RWPE2 (cell line): ENCODE measurements at regions not wholly inside any gene's neighbourhood (a gene's known extent, or its start where the extent isn't known, plus 50 kb on each side); places are given as distances from the start of the nearest gene placed in this dataset.

ENCODE experiments used
- ATAC-seq: fragments of 200-7000 bp; cut with Tn5 transposase; 3 replicates; pipeline ENCODE4 v1.9.1; 2021; ENCODE audit warnings: low read depth
- DNase-seq: peaks from one replicate; pipeline ENCODE4 v3.0.0-alpha.2; 2020; ENCODE audit warnings: low spot score
- H3K27ac ChIP-seq: fragments of 450-650 bp; 2 replicates; pipeline ENCODE4 v1.5.1; 2017; ENCODE audit warnings: mild to moderate bottlenecking; ENCODE audit not compliant: poor library complexity, severe bottlenecking
- H3K27me3 ChIP-seq: fragments of 250-450 bp; sonication (Bioruptor Pico); 2 replicates; pipeline ENCODE4 v1.5.1; 2021; ENCODE audit warnings: mild to moderate bottlenecking, moderate library complexity; ENCODE audit not compliant: insufficient read depth, poor library complexity, severe bottlenecking
- H3K36me3 ChIP-seq: fragments of 250-450 bp; sonication (Bioruptor Pico); 2 replicates; pipeline ENCODE4 v1.5.1; 2020; ENCODE audit warnings: low read depth, mild to moderate bottlenecking, moderate library complexity
- H3K4me1 ChIP-seq: fragments of 250-450 bp; sonication (Bioruptor Pico); 2 replicates; pipeline ENCODE4 v1.5.1; 2021; ENCODE audit warnings: mild to moderate bottlenecking, moderate library complexity; ENCODE audit not compliant: insufficient read depth, poor library complexity, severe bottlenecking
- H3K4me3 ChIP-seq: fragments of 250-450 bp; sonication (Bioruptor Pico); 2 replicates; pipeline ENCODE4 v1.5.1; 2021; ENCODE audit warnings: mild to moderate bottlenecking, moderate library complexity; ENCODE audit not compliant: severe bottlenecking
- H3K9me3 ChIP-seq: fragments of 250-450 bp; sonication (Bioruptor Pico); 2 replicates; pipeline ENCODE4 v1.5.1; 2021; ENCODE audit warnings: mild to moderate bottlenecking, moderate library complexity; ENCODE audit not compliant: severe bottlenecking
- TF ChIP-seq, protein P1 (sequence below): fragments of 450-650 bp; IDR thresholded peaks from one replicate; pipeline ENCODE4 v1.5.1; 2017; ENCODE audit warnings: mild to moderate bottlenecking, moderate library complexity; ENCODE audit not compliant: poor library complexity, severe bottlenecking

DNA sequence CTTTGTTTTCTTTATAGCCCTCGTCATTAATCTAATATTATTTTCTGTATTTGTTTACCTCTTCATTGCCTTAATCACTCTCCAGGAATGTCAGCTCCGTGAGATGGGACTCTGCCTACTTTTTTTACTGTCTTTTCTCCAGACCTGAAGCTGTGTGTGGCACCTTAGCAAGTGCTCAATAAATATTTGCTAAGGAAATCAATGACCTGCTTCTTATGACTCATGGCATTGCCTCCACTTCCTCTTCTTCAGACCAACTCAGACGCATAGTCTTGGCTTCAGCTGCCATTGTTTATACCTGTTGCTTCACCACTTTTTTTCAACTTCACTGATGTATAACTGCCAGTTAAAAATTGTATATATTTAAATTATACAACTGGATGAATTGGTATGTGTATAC lies 218.5 kb upstream of the CMC1 start:
- no peak; the same call in 2 of the 3 replicates for ATAC-seq
- TF ChIP-seq, protein P1, sequence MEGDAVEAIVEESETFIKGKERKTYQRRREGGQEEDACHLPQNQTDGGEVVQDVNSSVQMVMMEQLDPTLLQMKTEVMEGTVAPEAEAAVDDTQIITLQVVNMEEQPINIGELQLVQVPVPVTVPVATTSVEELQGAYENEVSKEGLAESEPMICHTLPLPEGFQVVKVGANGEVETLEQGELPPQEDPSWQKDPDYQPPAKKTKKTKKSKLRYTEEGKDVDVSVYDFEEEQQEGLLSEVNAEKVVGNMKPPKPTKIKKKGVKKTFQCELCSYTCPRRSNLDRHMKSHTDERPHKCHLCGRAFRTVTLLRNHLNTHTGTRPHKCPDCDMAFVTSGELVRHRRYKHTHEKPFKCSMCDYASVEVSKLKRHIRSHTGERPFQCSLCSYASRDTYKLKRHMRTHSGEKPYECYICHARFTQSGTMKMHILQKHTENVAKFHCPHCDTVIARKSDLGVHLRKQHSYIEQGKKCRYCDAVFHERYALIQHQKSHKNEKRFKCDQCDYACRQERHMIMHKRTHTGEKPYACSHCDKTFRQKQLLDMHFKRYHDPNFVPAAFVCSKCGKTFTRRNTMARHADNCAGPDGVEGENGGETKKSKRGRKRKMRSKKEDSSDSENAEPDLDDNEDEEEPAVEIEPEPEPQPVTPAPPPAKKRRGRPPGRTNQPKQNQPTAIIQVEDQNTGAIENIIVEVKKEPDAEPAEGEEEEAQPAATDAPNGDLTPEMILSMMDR = no peak
- H3K4me3 ChIP-seq = no peak overlapping the region

DNA sequence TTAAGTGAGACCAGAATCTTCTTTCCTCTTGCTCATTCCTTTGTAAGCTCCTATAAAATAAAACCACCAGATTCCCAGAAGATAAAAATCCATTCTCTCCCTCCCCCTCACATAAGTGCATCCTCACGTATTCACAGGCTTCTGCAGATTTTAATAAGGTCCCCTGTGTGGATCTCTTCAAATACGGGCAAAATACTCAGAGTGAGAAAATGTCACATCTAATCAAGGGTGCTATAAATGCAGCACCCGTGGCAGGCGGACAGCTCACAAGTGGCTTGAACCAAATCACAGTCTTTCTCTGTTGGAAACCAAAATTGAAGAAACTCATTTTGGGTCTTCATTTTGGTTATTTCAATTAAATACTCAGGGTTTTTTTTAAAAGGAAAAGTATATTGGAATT lies 212.9 kb upstream of the CMC1 start:
- Histone ChIP-seq H3K4me3 (no peak overlapping the region), H3K27me3 (no peaks in the 10 kb centered on the region), H3K36me3 (no peaks in the 10 kb centered on the region), H3K9me3 (no peaks in the 10 kb centered on the region), H3K4me1 (no peaks in the 10 kb centered on the region), H3K27ac (no peak overlapping the region)
- DNase-seq = no peak
- no peak for ATAC-seq
- TF ChIP-seq, protein P1 = no peak

More for the DNA sequence above, 218.5 kb upstream of the CMC1 start:
- Histone ChIP-seq H3K27me3 (no peaks in the 10 kb centered on the region), H3K4me1 (no peaks in the 10 kb centered on the region), H3K9me3 (no peaks in the 10 kb centered on the region), H3K27ac (no peak overlapping the region), H3K36me3 (no peaks in the 10 kb centered on the region)
- no peak for DNase-seq

DNA sequence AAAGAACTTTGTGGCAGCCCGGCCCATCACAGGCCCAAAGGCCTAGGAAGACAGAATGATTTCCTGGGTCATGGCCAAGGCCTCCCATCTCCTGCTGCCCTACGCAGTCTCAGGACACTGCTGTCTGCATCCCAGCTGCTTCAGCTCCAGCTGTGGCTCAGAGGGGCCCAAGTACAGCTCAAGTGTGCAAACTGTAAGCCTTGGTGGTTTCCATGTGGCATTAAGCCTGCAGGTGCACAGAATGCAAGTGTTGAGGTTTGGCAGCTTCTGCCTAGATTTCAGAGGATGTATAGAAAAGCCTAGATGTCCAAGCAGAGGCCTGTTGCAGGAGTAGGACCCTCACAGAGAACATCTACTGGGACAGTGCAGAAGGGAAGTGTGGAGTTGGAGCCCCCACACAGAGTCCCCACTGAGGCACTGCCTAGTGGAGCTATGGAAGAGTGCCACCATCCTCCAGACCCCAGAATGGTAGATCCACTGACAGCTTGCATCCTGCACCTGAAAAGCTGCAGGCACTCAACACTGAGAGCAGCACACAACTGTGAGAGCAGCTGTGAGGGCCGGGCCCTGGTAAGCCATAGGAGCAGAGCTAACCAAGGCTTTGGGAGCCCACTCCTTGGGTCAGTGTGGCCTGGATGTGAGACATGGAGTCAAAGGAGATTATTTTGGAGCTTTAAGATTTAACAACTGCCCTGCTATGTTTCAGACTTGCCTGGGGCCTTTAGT lies 208.2 kb upstream of the CMC1 start:
- Histone ChIP-seq H3K4me3 (no peak overlapping the region), H3K4me1 (no peaks in the 10 kb centered on the region), H3K9me3 (no peaks in the 10 kb centered on the region), H3K36me3 (no peaks in the 10 kb centered on the region), H3K27me3 (no peaks in the 10 kb centered on the region), H3K27ac (no peak overlapping the region)
- no peak for DNase-seq
- TF ChIP-seq, protein P1 = no peak
- no peak for ATAC-seq

DNA sequence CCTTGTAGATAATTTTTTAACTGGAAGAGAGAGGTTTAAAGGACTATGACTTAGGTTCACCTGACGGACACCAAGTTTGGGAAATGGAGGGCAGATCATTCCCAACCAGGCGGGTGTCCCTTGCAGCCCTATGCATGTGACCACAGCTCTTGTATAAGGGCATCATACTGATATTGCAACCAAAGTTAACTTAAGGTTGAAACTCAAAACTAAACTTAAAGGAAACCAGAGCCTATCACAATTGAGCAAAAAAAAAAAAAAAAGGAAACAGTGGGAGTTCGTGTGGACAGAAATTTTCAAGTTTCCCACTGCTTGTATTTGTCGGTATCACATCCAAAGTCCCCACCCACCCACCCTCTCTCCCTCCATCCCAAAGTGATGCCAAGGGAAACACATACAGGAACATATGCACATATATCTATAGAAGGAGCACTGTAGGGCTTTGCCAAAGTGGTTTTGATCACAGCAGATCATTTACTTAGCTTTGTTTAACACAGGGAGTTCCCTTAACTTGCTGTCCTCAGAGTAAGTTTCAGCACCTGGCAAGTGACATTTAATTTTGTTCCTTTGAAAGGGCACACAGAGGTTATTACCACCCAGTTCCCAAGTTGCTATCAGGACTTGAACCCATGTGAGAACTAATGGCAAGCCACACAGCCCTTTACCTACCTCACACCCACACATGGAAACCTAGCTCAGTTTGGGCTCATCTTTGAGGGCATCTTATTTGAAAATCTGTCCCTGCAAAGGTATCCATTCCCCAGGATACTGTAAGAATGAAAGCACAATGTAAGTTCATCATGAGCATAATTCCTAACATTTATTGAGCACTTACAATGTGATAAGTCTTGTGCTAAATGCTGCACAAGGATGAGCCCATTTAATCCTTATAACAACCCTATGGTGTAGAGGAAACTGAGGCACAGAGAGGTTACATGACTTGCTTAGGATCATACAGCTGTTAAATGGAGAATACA lies 204.5 kb upstream of the CMC1 start:
- Histone ChIP-seq H3K4me1 (no peaks in the 10 kb centered on the region), H3K36me3 (no peaks in the 10 kb centered on the region), H3K27ac (no peak overlapping the region), H3K27me3 (no peaks in the 10 kb centered on the region), H3K9me3 (no peaks in the 10 kb centered on the region), H3K4me3 (no peak overlapping the region)
- DNase-seq (no peak), ATAC-seq (no peak)
- TF ChIP-seq, protein P1 = no peak
